Omental fat pad (tissue), 3 donors: ENCODE measurements at regions not wholly inside any gene's neighbourhood (a gene's known extent, or its start where the extent isn't known, plus 50 kb on each side); places are given as distances from the start of the nearest gene placed in this dataset.

Experiments
- ATAC-seq: fragments of 150-250 bp; one replicate; pipeline ENCODE4 v1.9.1; 2016; ENCODE audit warnings: mild to moderate bottlenecking, moderate library complexity; ENCODE audit not compliant: low FRiP score
- DNase-seq: peaks from one replicate; pipeline ENCODE4 v3.0.0-alpha.2; 2019; ENCODE audit warnings: low spot score
- TF ChIP-seq, protein P1 (sequence below), 3 donors: fragments of 450-650 bp; IDR thresholded peaks; one replicate each; pipeline ENCODE4 v1.5.1; 2016 to 2017; ENCODE audit warnings: antibody characterized with exemption in 3 of 3, mild to moderate bottlenecking in 3 of 3, moderate library complexity in 2 of 3

- TF ChIP-seq, protein P1, sequence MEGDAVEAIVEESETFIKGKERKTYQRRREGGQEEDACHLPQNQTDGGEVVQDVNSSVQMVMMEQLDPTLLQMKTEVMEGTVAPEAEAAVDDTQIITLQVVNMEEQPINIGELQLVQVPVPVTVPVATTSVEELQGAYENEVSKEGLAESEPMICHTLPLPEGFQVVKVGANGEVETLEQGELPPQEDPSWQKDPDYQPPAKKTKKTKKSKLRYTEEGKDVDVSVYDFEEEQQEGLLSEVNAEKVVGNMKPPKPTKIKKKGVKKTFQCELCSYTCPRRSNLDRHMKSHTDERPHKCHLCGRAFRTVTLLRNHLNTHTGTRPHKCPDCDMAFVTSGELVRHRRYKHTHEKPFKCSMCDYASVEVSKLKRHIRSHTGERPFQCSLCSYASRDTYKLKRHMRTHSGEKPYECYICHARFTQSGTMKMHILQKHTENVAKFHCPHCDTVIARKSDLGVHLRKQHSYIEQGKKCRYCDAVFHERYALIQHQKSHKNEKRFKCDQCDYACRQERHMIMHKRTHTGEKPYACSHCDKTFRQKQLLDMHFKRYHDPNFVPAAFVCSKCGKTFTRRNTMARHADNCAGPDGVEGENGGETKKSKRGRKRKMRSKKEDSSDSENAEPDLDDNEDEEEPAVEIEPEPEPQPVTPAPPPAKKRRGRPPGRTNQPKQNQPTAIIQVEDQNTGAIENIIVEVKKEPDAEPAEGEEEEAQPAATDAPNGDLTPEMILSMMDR (IDR thresholded peaks at IDR 0.05) = no peak
- no peak for DNase-seq
- ATAC-seq = no peak
Observed at GRCh38 chr2:128501700-128502099, 183.0 kb upstream of the HS6ST1 start.

GRCh38 chr2:128502200-128502599, 183.5 kb upstream of the HS6ST1 start:
- DNase-seq (no peak), ATAC-seq (no peak)
- TF ChIP-seq, protein P1 (IDR thresholded peaks at IDR 0.05) = no peak

- ATAC-seq (no peak), DNase-seq (no peak)
- TF ChIP-seq, protein P1 (IDR thresholded peaks at IDR 0.05) = no peak
Observed at GRCh38 chr2:128502638-128503246, 184.1 kb upstream of the HS6ST1 start.

- DNase-seq (no peak), ATAC-seq (no peak)
- TF ChIP-seq, protein P1 (IDR thresholded peaks at IDR 0.05) = no peak
Observed at GRCh38 chr2:128503399-128504245, 185.0 kb upstream of the HS6ST1 start.

GRCh38 chr2:128504246-128505149, 185.8 kb upstream of the HS6ST1 start:
- no peak for ATAC-seq
- DNase-seq = no peak
- TF ChIP-seq, protein P1 (IDR thresholded peaks at IDR 0.05) = no peak

GRCh38 chr2:128505150-128505490, 186.5 kb upstream of the HS6ST1 start:
- DNase-seq (no peak), ATAC-seq (no peak)
- TF ChIP-seq, protein P1 (IDR thresholded peaks at IDR 0.05) = no peak
